ENCODE measurements at regions not wholly inside any gene's neighbourhood (a gene's known extent, or its start where the extent isn't known, plus 50 kb on each side); places are given as distances from the start of the nearest gene placed in this dataset.
"Not testable (repeated sequence)": the region's sequence is repeated elsewhere in the genome, so short reads cannot be mapped to it uniquely, and the experiment has no call there.

GRCh38 chr11:98729118-98729517, 291.6 kb upstream of the CNTN5 start:
- H3K9me3 Mint-ChIP-seq, result peaks cover 0 to 18% (median 5%) of the 10 kb centered on the region in 7 donors
- H3K4me1 Mint-ChIP-seq, result no peaks in the 10 kb centered on the region
- H3K27me3 Mint-ChIP-seq (ENCODE audit: low read depth in 3 of 3), result no peaks in the 10 kb centered on the region
- H3K36me3 Mint-ChIP-seq, result no peaks in the 10 kb centered on the region
- Histone ChIP-seq H4K20me1 (ENCODE audit: insufficient read depth, low read length) (no peaks in the 10 kb centered on the region), H3K9ac (ENCODE audit: insufficient read depth, low read length, poor library complexity, severe bottlenecking) (no peak overlapping the region), H3K27ac (ENCODE audit: low read depth in 1 of 2, low read length in 2 of 2) (no peak overlapping the region), H3K4me3 (replicated peaks in 1 of 3; ENCODE audit: low read depth in 2 of 3, low read length in 3 of 3) (no peak overlapping the region), H3K36me3 (replicated peaks in 1 of 2; ENCODE audit: control insufficient read depth in 1 of 2, insufficient read depth in 2 of 2, low read length in 2 of 2) (no peaks in the 10 kb centered on the region), H3K4me2 (replicated peaks; ENCODE audit: extremely low read depth, low read length, poor library complexity, severe bottlenecking) (no peak overlapping the region), H2AFZ (ENCODE audit: insufficient read depth, low read depth, low read length, poor library complexity, severe bottlenecking) (no peak overlapping the region), H3K79me2 (ENCODE audit: insufficient read depth, low read length) (no peaks in the 10 kb centered on the region), H3K9me3 (replicated peaks in 1 of 2; ENCODE audit: control insufficient read depth in 1 of 2, insufficient read depth in 1 of 2, low read length in 2 of 2) (peaks cover 9 to 22% of the 10 kb centered on the region in 2 donors), H3K4me1 (ENCODE audit: control insufficient read depth in 1 of 2, insufficient read depth in 2 of 2, low read length in 2 of 2) (no peaks in the 10 kb centered on the region), H3K27me3 (ENCODE audit: control insufficient read depth in 2 of 2, insufficient read depth in 2 of 2, low read length in 2 of 2) (no peaks in the 10 kb centered on the region)
- intact Hi-C loops (cut with micrococcal nuclease), result no loop called here
- WGBS (ENCODE audit: insufficient coverage), result 88% methylated on average over 3 of the region's 6 CpGs
- DNase-seq, result no peak
- TF ChIP-seq, protein P1, sequence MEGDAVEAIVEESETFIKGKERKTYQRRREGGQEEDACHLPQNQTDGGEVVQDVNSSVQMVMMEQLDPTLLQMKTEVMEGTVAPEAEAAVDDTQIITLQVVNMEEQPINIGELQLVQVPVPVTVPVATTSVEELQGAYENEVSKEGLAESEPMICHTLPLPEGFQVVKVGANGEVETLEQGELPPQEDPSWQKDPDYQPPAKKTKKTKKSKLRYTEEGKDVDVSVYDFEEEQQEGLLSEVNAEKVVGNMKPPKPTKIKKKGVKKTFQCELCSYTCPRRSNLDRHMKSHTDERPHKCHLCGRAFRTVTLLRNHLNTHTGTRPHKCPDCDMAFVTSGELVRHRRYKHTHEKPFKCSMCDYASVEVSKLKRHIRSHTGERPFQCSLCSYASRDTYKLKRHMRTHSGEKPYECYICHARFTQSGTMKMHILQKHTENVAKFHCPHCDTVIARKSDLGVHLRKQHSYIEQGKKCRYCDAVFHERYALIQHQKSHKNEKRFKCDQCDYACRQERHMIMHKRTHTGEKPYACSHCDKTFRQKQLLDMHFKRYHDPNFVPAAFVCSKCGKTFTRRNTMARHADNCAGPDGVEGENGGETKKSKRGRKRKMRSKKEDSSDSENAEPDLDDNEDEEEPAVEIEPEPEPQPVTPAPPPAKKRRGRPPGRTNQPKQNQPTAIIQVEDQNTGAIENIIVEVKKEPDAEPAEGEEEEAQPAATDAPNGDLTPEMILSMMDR (IDR thresholded peaks at IDR 0.05), result no peak
- H3K27ac Mint-ChIP-seq, result no peak overlapping the region
- H3K4me3 Mint-ChIP-seq, result no peak overlapping the region

GRCh38 chr11:98732947-98733346, 287.8 kb upstream of the CNTN5 start:
- WGBS (ENCODE audit: insufficient coverage), result no CpG with 5 or more reads among the region's 1 CpG
- Histone ChIP-seq H3K36me3 (replicated peaks in 1 of 2; ENCODE audit: control insufficient read depth in 1 of 2, insufficient read depth in 2 of 2, low read length in 2 of 2) (no peaks in the 10 kb centered on the region), H3K9ac (ENCODE audit: insufficient read depth, low read length, poor library complexity, severe bottlenecking) (no peak overlapping the region), H3K9me3 (replicated peaks in 1 of 2; ENCODE audit: control insufficient read depth in 1 of 2, insufficient read depth in 1 of 2, low read length in 2 of 2) (peaks cover 0 to 20% of the 10 kb centered on the region in 2 donors), H3K4me2 (replicated peaks; ENCODE audit: extremely low read depth, low read length, poor library complexity, severe bottlenecking) (no peak overlapping the region), H3K4me1 (ENCODE audit: control insufficient read depth in 1 of 2, insufficient read depth in 2 of 2, low read length in 2 of 2) (no peaks in the 10 kb centered on the region), H3K27ac (ENCODE audit: low read depth in 1 of 2, low read length in 2 of 2) (no peak overlapping the region), H4K20me1 (ENCODE audit: insufficient read depth, low read length) (no peaks in the 10 kb centered on the region), H2AFZ (ENCODE audit: insufficient read depth, low read depth, low read length, poor library complexity, severe bottlenecking) (no peak overlapping the region), H3K79me2 (ENCODE audit: insufficient read depth, low read length) (no peaks in the 10 kb centered on the region), H3K4me3 (replicated peaks in 1 of 3; ENCODE audit: low read depth in 2 of 3, low read length in 3 of 3) (no peak overlapping the region), H3K27me3 (ENCODE audit: control insufficient read depth in 2 of 2, insufficient read depth in 2 of 2, low read length in 2 of 2) (no peaks in the 10 kb centered on the region)
- no peak overlapping the region for H3K27ac Mint-ChIP-seq
- TF ChIP-seq, protein P1 (IDR thresholded peaks at IDR 0.05), result no peak
- no peaks in the 10 kb centered on the region for H3K36me3 Mint-ChIP-seq
- no peak for DNase-seq
- H3K4me1 Mint-ChIP-seq, result no peaks in the 10 kb centered on the region
- peaks cover 0 to 15% (median 5%) of the 10 kb centered on the region in 7 donors for H3K9me3 Mint-ChIP-seq
- no peaks in the 10 kb centered on the region for H3K27me3 Mint-ChIP-seq (ENCODE audit: low read depth in 3 of 3)
- no peak overlapping the region for H3K4me3 Mint-ChIP-seq
- intact Hi-C loops (cut with micrococcal nuclease), result no loop called here

- H3K4me1 Mint-ChIP-seq; H3K36me3 Mint-ChIP-seq; H3K27ac Mint-ChIP-seq; H3K79me2 ChIP-seq (ENCODE audit: insufficient read depth, low read length); H3K4me2 ChIP-seq (replicated peaks; ENCODE audit: extremely low read depth, low read length, poor library complexity, severe bottlenecking); DNase-seq; intact Hi-C loops (cut with micrococcal nuclease); H2AFZ ChIP-seq (ENCODE audit: insufficient read depth, low read depth, low read length, poor library complexity, severe bottlenecking); H3K4me3 Mint-ChIP-seq; H3K9ac ChIP-seq (ENCODE audit: insufficient read depth, low read length, poor library complexity, severe bottlenecking); H3K27ac ChIP-seq (ENCODE audit: low read depth in 1 of 2, low read length in 2 of 2); H3K4me3 ChIP-seq (replicated peaks in 1 of 3; ENCODE audit: low read depth in 2 of 3, low read length in 3 of 3); H3K36me3 ChIP-seq (replicated peaks in 1 of 2; ENCODE audit: control insufficient read depth in 1 of 2, insufficient read depth in 2 of 2, low read length in 2 of 2); H3K27me3 ChIP-seq (ENCODE audit: control insufficient read depth in 2 of 2, insufficient read depth in 2 of 2, low read length in 2 of 2); H3K27me3 Mint-ChIP-seq (ENCODE audit: low read depth in 3 of 3); H4K20me1 ChIP-seq (ENCODE audit: insufficient read depth, low read length); H3K4me1 ChIP-seq (ENCODE audit: control insufficient read depth in 1 of 2, insufficient read depth in 2 of 2, low read length in 2 of 2): not testable (repeated sequence)
- peaks cover 0 to 15% (median 5%) of the 10 kb centered on the region in 7 donors for H3K9me3 Mint-ChIP-seq
- peaks cover 0 to 20% of the 10 kb centered on the region in 2 donors for H3K9me3 ChIP-seq (replicated peaks in 1 of 2; ENCODE audit: control insufficient read depth in 1 of 2, insufficient read depth in 1 of 2, low read length in 2 of 2)
- 64% methylated on average over 5 of the region's 5 CpGs for WGBS (ENCODE audit: insufficient coverage)
These were observed 287.4 kb upstream of the CNTN5 start for GRCh38 chr11:98733378-98733777.

Data from CD14-positive monocyte (primary cell).